ENCODE measurements at regions not wholly inside any gene's neighbourhood (a gene's known extent, or its start where the extent isn't known, plus 50 kb on each side); places are given as distances from the start of the nearest gene placed in this dataset.

GRCh38 chr1:14242870-14243269 lies 355.6 kb upstream of the KAZN start:
- H3K27ac ChIP-seq (ENCODE audit: low read length in 2 of 2): no peak overlapping the region
- no peaks in the 10 kb centered on the region for H3K79me2 ChIP-seq (ENCODE audit: control insufficient read depth, insufficient read depth, low read length)
- H3K36me3 ChIP-seq (replicated peaks in 1 of 2; ENCODE audit: control extremely low read depth in 1 of 2, control insufficient read depth in 1 of 2, extremely low read depth in 1 of 2, insufficient read depth in 2 of 2, low read length in 1 of 2): no peaks in the 10 kb centered on the region
- H3K4me1 ChIP-seq (ENCODE audit: control insufficient read depth in 2 of 2, insufficient read depth in 2 of 2, low read length in 2 of 2): no peaks in the 10 kb centered on the region
- H3K27ac Mint-ChIP-seq: no peak overlapping the region
- no peaks in the 10 kb centered on the region for H4K20me1 ChIP-seq (ENCODE audit: control insufficient read depth, insufficient read depth, low read length, poor library complexity, severe bottlenecking)
- no peaks in the 10 kb centered on the region for H3K9me3 Mint-ChIP-seq (ENCODE audit: insufficient read depth)
- no peaks in the 10 kb centered on the region for H3K9me3 ChIP-seq (ENCODE audit: control extremely low read depth in 1 of 3, control insufficient read depth in 2 of 3, insufficient read depth in 1 of 3, low read length in 2 of 3)
- H3K4me3 Mint-ChIP-seq: no peak overlapping the region
- H3K4me2 ChIP-seq (replicated peaks; ENCODE audit: low read depth, low read length, poor library complexity, severe bottlenecking): no peak overlapping the region
- no peaks in the 10 kb centered on the region for H3K4me1 Mint-ChIP-seq
- no peak overlapping the region for H3K9ac ChIP-seq (ENCODE audit: low read length)
- H3K4me3 ChIP-seq (ENCODE audit: control extremely low read depth in 1 of 5, extremely low read depth in 1 of 5, insufficient read depth in 1 of 5, low read depth in 2 of 5, low read length in 4 of 5): no peak overlapping the region
- WGBS (ENCODE audit: insufficient coverage): 47% methylated on average over 3 of the region's 8 CpGs
- H2AFZ ChIP-seq (ENCODE audit: insufficient read depth, low read depth, low read length, poor library complexity, severe bottlenecking): no peak overlapping the region
- intact Hi-C loops (cut with micrococcal nuclease): no loop called here
- peaks cover 18% of the 10 kb centered on the region for H3K27me3 Mint-ChIP-seq
- DNase-seq (no peak), ATAC-seq (ENCODE audit: low read depth) (no peak)
- H3K27me3 ChIP-seq (replicated peaks in 1 of 4; ENCODE audit: control extremely low read depth in 1 of 4, control insufficient read depth in 3 of 4, insufficient read depth in 4 of 4, low read length in 3 of 4): peaks cover 0 to 3% (median 2%) of the 10 kb centered on the region in 4 experiments
- TF ChIP-seq CTCF (IDR thresholded peaks at IDR 0.05): no peak
- no peak for TF ChIP-seq EZH2 (IDR thresholded peaks at IDR 0.05; ENCODE audit: borderline replicate concordance, insufficient read depth, low read depth, low read length, poor library complexity, severe bottlenecking)
- ChIA-PET CTCF (interaction anchor here (1.0 kb wide), 1 partner anchor 10 kb away, joined by 4 read pairs; no protein-coding TSS in a partner anchor), POLR2A (no interaction called here)

GRCh38 chr1:14245954-14246353 lies 352.5 kb upstream of the KAZN start:
- Histone ChIP-seq H3K4me3 (ENCODE audit: control extremely low read depth in 1 of 5, extremely low read depth in 1 of 5, insufficient read depth in 1 of 5, low read depth in 2 of 5, low read length in 4 of 5) (no peak overlapping the region), H3K36me3 (replicated peaks in 1 of 2; ENCODE audit: control extremely low read depth in 1 of 2, control insufficient read depth in 1 of 2, extremely low read depth in 1 of 2, insufficient read depth in 2 of 2, low read length in 1 of 2) (no peaks in the 10 kb centered on the region), H3K4me2 (replicated peaks; ENCODE audit: low read depth, low read length, poor library complexity, severe bottlenecking) (no peak overlapping the region), H3K27ac (ENCODE audit: low read length in 2 of 2) (no peak overlapping the region), H4K20me1 (ENCODE audit: control insufficient read depth, insufficient read depth, low read length, poor library complexity, severe bottlenecking) (no peaks in the 10 kb centered on the region), H2AFZ (ENCODE audit: insufficient read depth, low read depth, low read length, poor library complexity, severe bottlenecking) (no peak overlapping the region), H3K9ac (ENCODE audit: low read length) (no peak overlapping the region), H3K79me2 (ENCODE audit: control insufficient read depth, insufficient read depth, low read length) (no peaks in the 10 kb centered on the region), H3K27me3 (replicated peaks in 1 of 4; ENCODE audit: control extremely low read depth in 1 of 4, control insufficient read depth in 3 of 4, insufficient read depth in 4 of 4, low read length in 3 of 4) (peaks cover 0 to 6% (median 3%) of the 10 kb centered on the region in 4 experiments), H3K4me1 (ENCODE audit: control insufficient read depth in 2 of 2, insufficient read depth in 2 of 2, low read length in 2 of 2) (no peaks in the 10 kb centered on the region), H3K9me3 (ENCODE audit: control extremely low read depth in 1 of 3, control insufficient read depth in 2 of 3, insufficient read depth in 1 of 3, low read length in 2 of 3) (no peaks in the 10 kb centered on the region)
- ChIA-PET CTCF (no interaction called here), POLR2A (no interaction called here)
- no peak for ATAC-seq (ENCODE audit: low read depth)
- Mint-ChIP-seq H3K27ac (no peak overlapping the region), H3K27me3 (peaks cover 25% of the 10 kb centered on the region), H3K4me3 (no peak overlapping the region), H3K9me3 (ENCODE audit: insufficient read depth) (no peaks in the 10 kb centered on the region), H3K4me1 (no peaks in the 10 kb centered on the region)
- DNase-seq: no peak
- TF ChIP-seq EZH2 (IDR thresholded peaks at IDR 0.05; ENCODE audit: borderline replicate concordance, insufficient read depth, low read depth, low read length, poor library complexity, severe bottlenecking): no peak
- no peak for TF ChIP-seq CTCF (IDR thresholded peaks at IDR 0.05)
- intact Hi-C loops (cut with micrococcal nuclease): no loop called here
- no CpG with 5 or more reads among the region's 2 CpGs for WGBS (ENCODE audit: insufficient coverage)

All from B cell (primary cell).